ENCODE measurements at regions not wholly inside any gene's neighbourhood (a gene's known extent, or its start where the extent isn't known, plus 50 kb on each side); places are given as distances from the start of the nearest gene placed in this dataset.

DNA sequence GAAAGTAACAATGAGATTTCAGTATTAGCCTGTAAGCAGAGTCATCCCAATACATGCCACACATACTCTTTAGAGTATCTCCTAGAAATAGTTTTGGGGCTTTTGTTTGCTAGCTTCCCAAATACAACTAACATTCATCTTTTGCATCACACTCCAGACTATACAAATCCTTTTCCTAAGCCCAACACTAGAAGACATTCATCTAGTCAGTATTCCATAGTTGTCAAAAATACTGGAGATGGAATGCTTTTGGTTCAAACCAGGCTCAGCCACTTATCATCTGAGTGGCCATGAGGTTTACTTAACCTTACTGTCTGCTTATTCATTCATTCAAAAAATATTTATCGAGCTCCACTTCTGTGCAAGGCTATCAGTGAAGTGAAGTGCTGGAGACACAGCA is 205.1 kb upstream of the SGCD start:
- ATAC-seq (ENCODE audit: poor library complexity) (no peak), DNase-seq (no peak)
- intact Hi-C loops (cut with DNase I, micrococcal nuclease), result no loop called here
- peaks cover 0 to 7% of the 10 kb centered on the region in 2 experiments for H3K27me3 ChIP-seq (ENCODE audit: control insufficient read depth in 1 of 2, insufficient read depth in 2 of 2, low read length in 2 of 2)
- Mint-ChIP-seq H3K4me1 (ENCODE audit: low read depth) (no peaks in the 10 kb centered on the region), H3K4me3 (no peak overlapping the region), H3K9me3 (no peaks in the 10 kb centered on the region), H3K27me3 (peaks cover 39% of the 10 kb centered on the region), H3K27ac (no peak overlapping the region), H3K36me3 (ENCODE audit: low read depth) (no peaks in the 10 kb centered on the region)
- H3K4me3 ChIP-seq (ENCODE audit: low read length), result no peak overlapping the region
- no peaks in the 10 kb centered on the region for H3K36me3 ChIP-seq (ENCODE audit: insufficient read depth, low read length)
- no peaks in the 10 kb centered on the region for H3K4me1 ChIP-seq (ENCODE audit: insufficient read depth, low read length)
- no peaks in the 10 kb centered on the region for H3K9me3 ChIP-seq (ENCODE audit: control insufficient read depth in 1 of 2, insufficient read depth in 1 of 2, low read length in 2 of 2)
- H3K27ac ChIP-seq (ENCODE audit: low read depth in 1 of 2, low read length in 2 of 2), result no peak overlapping the region
- TF ChIP-seq, protein P1, sequence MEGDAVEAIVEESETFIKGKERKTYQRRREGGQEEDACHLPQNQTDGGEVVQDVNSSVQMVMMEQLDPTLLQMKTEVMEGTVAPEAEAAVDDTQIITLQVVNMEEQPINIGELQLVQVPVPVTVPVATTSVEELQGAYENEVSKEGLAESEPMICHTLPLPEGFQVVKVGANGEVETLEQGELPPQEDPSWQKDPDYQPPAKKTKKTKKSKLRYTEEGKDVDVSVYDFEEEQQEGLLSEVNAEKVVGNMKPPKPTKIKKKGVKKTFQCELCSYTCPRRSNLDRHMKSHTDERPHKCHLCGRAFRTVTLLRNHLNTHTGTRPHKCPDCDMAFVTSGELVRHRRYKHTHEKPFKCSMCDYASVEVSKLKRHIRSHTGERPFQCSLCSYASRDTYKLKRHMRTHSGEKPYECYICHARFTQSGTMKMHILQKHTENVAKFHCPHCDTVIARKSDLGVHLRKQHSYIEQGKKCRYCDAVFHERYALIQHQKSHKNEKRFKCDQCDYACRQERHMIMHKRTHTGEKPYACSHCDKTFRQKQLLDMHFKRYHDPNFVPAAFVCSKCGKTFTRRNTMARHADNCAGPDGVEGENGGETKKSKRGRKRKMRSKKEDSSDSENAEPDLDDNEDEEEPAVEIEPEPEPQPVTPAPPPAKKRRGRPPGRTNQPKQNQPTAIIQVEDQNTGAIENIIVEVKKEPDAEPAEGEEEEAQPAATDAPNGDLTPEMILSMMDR (IDR thresholded peaks at IDR 0.05), result no peak
- ChIA-PET POLR2A (no interaction called here), CTCF (no interaction called here)

DNA sequence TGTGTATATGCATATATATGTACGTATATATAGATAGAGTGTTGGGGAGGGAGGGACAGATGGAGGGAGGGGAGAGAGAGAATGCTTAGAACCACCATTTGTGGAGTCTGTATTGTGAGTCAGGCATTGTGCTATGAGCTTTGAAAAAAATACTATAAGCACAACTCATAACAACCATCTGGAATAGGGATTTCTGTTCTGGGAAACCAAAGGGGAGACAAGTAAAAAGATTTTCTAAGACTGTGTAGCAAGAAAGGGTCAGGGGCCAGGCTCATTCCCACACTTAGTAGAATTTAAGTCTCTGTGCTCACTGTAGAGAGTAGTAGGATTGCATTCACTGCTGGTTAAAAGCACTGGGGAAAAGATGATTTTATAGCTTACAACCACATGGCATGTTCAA is 202.3 kb upstream of the SGCD start:
- ChIA-PET CTCF (no interaction called here), POLR2A (no interaction called here)
- TF ChIP-seq, protein P1 (IDR thresholded peaks at IDR 0.05), result no peak
- intact Hi-C loops (cut with DNase I, micrococcal nuclease), result no loop called here
- H3K36me3 Mint-ChIP-seq (ENCODE audit: low read depth), result no peaks in the 10 kb centered on the region
- ATAC-seq (ENCODE audit: poor library complexity), result no peak
- no peak overlapping the region for H3K4me3 Mint-ChIP-seq
- H3K4me3 ChIP-seq (ENCODE audit: low read length), result no peak overlapping the region
- no peaks in the 10 kb centered on the region for H3K4me1 Mint-ChIP-seq (ENCODE audit: low read depth)
- no peak overlapping the region for H3K27ac ChIP-seq (ENCODE audit: low read depth in 1 of 2, low read length in 2 of 2)
- peaks cover 18% of the 10 kb centered on the region for H3K27me3 Mint-ChIP-seq
- no peaks in the 10 kb centered on the region for H3K36me3 ChIP-seq (ENCODE audit: insufficient read depth, low read length)
- H3K27ac Mint-ChIP-seq, result no peak overlapping the region
- no peaks in the 10 kb centered on the region for H3K9me3 ChIP-seq (ENCODE audit: control insufficient read depth in 1 of 2, insufficient read depth in 1 of 2, low read length in 2 of 2)
- H3K4me1 ChIP-seq (ENCODE audit: insufficient read depth, low read length), result no peaks in the 10 kb centered on the region
- DNase-seq, result no peak
- no peaks in the 10 kb centered on the region for H3K9me3 Mint-ChIP-seq
- peaks cover 0 to 3% of the 10 kb centered on the region in 2 experiments for H3K27me3 ChIP-seq (ENCODE audit: control insufficient read depth in 1 of 2, insufficient read depth in 2 of 2, low read length in 2 of 2)

DNA sequence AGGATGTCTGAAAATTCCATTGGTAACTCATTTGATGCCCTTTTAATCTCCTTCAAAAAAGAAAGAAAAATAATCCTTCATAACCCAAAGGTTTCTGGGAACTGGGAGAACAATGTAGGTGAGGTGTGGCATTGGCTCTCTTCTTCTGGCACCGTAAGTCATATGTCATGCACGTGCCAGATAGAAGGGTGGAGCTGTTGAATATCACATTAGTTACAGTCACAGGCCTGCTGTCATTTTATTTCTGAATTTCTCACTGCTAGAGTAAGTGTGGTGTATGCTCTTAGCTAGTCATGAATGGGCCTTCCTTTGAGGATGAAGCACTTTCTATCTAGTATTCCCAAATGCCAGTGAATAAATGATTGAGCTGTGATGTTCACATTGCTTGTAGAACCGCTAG is 201.8 kb upstream of the SGCD start:
- H3K9me3 Mint-ChIP-seq, result no peaks in the 10 kb centered on the region
- H3K27me3 Mint-ChIP-seq, result peaks cover 14% of the 10 kb centered on the region
- no peak for DNase-seq
- no peaks in the 10 kb centered on the region for H3K4me1 Mint-ChIP-seq (ENCODE audit: low read depth)
- Histone ChIP-seq H3K27me3 (ENCODE audit: control insufficient read depth in 1 of 2, insufficient read depth in 2 of 2, low read length in 2 of 2) (no peaks in the 10 kb centered on the region), H3K4me1 (ENCODE audit: insufficient read depth, low read length) (no peaks in the 10 kb centered on the region), H3K36me3 (ENCODE audit: insufficient read depth, low read length) (no peaks in the 10 kb centered on the region), H3K4me3 (ENCODE audit: low read length) (no peak overlapping the region), H3K27ac (ENCODE audit: low read depth in 1 of 2, low read length in 2 of 2) (no peak overlapping the region), H3K9me3 (ENCODE audit: control insufficient read depth in 1 of 2, insufficient read depth in 1 of 2, low read length in 2 of 2) (no peaks in the 10 kb centered on the region)
- intact Hi-C loops (cut with DNase I, micrococcal nuclease), result no loop called here
- CTCF ChIA-PET, result no interaction called here
- no peaks in the 10 kb centered on the region for H3K36me3 Mint-ChIP-seq (ENCODE audit: low read depth)
- TF ChIP-seq, protein P1 (IDR thresholded peaks at IDR 0.05), result no peak
- H3K27ac Mint-ChIP-seq, result no peak overlapping the region
- ATAC-seq (ENCODE audit: poor library complexity), result no peak
- POLR2A ChIA-PET, result no interaction called here
- H3K4me3 Mint-ChIP-seq, result no peak overlapping the region
